Bone marrow (tissue), 2 donors: ENCODE measurements at regions not wholly inside any gene's neighbourhood (a gene's known extent, or its start where the extent isn't known, plus 50 kb on each side); places are given as distances from the start of the nearest gene placed in this dataset.

Experiments
- DNase-seq, 2 donors: peaks; one replicate each; lab custom pipeline; 2025; lab: John Stamatoyannopoulos, UW

DNA sequence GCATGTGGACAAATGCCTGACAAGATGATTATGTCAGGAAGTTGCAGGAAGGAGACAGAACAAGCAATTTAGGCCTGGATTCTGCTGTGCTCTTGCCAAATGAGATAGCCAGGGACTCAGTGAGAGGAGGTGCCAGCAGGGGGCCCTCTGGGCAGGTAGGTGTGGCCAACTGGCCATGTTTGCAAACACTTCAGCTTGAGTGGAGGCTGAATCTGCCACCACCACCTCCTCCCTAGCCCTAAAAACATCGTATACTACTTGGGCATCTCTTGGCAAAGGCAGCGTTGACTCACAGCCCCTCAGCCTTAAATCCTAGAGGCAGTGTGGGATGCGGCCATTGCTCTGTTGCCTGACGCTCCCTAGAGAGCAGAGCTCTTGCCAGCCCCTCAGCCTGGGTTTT is 95.1 kb upstream of the PLET1 start:
- no peak for DNase-seq

DNA sequence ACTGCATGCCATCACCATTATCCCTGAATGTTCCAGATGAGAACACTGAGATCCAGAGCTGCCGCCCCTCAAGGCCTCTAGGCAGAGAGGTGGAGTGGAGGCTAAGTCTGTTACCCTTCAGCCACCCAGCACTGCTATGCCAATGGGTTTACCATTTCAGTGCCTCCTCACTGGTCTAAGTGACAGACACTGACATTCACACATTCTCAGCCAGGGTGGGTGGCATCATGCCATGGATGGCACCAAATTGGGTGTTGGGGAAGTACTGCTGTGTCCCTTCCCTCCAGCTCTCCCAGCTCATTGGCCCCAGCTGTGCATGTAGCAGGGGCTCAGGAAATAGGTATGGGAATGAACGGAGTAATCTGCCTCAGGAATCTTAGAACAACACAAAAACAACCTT is 96.8 kb upstream of the PLET1 start:
- DNase-seq: no peak

DNA sequence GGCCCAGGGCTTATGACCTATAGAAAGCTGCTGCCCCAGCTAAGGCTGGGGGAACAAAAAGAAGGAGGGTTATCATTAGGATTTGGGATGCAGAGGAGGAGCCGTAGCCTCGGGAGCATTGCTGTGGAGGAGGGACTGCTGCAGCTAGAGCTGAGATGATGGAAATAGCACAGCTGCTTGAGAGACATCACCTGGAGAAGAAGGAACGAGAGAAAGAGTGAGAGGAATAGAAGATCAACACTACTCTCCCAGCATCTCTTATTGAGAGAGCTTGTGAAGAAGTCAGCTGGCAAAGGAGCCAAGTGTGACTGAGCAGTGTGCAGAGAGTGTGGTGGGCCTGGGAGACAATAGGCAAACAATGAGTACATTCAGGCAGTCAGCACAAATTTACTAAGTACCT is 100.7 kb upstream of the PLET1 start:
- no peak for DNase-seq

GRCh38 chr11:112363527-112363926 is 102.9 kb upstream of the PLET1 start:
- no peak for DNase-seq

DNA sequence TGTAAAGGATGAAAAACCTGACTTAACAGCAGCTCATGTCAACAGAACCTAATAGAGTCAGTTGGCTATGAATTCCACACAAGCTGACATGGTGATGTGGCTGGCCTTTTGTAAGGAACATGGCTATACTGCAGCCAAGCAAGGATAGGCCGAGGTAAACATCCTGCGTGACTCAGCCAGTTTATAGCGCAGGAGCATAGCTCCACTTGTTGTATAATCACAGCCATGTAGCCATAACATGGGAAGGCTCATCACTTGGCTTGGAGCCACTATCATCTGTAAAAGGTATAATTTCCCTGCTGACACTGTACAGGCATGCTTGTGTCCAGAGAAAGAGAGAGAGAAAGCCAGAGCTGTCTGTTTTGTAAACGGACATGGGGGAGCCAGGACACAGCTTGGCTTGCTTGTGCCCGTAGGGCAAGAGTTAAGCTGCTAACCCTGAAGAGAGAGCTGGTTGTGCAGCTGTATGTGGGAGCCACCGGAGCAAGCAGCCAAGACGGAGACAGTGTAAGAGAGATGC is 104.4 kb upstream of the PLET1 start:
- DNase-seq: no peak

GRCh38 chr11:112366012-112366411 is 105.4 kb upstream of the PLET1 start:
- no peak for DNase-seq

- DNase-seq: no peak
Observed at GRCh38 chr11:112366777-112367176, 106.1 kb upstream of the PLET1 start.

DNA sequence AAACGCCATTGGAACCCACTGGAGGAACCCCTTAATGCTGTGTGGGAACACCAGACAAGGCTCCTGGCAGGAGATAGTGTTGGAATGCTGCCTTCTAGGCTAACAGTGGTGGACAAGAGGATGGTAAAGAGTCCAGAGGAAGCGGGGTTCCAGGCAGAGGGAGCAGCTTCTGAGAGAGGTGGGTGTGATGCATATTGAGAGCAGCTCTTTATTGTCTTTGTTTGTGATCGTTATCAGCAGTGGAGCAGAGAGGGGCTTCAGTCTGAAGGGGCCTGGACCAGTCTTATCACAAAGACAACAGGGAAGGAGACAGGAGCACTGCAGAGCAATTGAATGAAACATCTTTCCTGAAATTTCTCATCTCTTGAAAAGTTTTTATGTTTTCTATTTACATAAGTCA is 106.8 kb upstream of the PLET1 start:
- DNase-seq: no peak

DNA sequence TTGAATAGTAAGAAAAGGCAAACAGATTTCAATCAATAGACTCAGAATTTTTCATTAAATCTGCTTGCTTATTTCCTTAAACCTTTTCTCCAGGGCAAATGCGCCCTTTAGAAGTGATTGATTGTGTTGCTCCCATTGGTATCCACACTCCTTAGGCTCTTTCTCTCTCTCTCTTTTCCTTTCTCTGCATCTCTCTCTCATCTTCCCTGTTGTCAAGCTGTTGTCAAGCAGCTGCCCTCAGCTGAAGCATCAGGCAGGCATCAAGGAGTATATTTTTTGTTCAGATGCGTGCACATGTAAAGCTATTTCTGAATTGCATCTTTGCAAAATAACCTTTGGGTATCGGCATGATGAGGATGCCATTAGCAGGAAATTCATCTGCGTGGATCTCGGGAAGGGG is 107.2 kb upstream of the PLET1 start:
- DNase-seq: no peak

GRCh38 chr11:112368381-112368780 is 107.7 kb upstream of the PLET1 start:
- no peak for DNase-seq

GRCh38 chr11:112369374-112369773 is 108.7 kb upstream of the PLET1 start:
- no peak for DNase-seq

DNA sequence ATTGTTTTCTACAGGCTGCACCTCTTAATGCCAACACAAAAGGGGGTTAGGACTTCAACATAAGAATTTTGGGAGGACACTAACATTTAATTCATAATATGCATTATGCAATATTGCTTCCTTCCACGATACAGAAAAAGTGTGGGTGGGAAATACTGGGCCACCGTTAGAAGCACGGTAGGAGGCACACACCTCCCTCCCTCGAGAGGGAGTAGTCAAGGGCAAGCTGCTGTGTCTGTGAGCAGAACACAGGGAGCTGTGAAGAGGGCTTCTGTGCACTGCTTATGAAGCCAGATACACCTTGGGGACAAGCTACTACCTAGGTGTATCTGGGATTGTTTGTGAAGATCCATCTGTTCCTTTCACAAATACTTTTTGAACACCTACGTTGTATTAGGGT is 109.3 kb upstream of the PLET1 start:
- DNase-seq: no peak

DNA sequence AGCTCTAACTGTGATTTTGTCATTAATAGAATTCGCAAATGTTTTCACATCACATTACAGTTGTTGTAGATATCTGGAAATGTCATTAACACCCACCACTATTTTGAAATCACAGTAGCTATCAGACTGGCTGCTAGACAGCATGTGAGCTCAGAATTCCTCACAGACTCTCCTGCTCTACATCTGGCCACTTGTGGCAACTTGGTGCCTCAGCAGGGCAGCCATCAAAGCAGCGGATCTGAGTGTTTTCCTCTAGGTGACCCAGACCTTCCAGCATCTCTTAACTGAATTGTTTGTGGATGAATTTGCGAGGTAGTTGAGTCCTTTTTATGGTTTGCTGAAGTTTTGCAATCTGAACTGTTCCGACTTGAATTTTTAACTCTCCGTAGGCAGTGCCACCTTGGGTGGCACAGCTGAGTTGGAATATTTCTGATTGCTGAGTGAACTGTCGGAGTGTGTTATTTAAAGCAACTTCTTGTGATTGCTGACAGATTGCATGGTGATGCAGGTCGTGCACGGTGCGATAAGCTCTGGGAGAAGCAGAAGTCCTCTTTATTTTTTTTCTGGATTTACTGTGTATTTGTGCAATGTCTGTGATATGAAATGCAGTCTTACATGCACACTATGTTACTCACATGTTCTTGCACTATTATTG is 114.0 kb upstream of the PLET1 start:
- no peak for DNase-seq

DNA sequence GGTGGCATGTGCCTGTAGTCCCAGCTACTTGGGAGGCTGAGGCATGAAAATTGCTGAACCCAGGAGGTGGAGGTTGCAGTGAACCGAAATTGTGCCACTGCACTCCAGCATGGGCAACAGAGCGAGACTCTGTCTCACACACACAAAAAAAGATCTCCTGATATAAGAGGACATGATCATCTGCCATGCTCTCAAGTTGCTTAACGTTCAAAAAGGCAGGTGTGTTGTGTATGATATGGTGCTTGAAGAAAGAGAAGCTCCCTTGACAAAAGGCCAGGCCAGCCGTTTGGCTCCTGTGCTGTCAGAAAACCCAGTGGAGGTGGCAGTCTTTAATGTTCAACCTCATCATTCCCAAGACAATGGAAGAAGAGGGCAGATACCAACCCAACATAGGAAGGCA is 117.3 kb upstream of the PLET1 start:
- no peak for DNase-seq

DNA sequence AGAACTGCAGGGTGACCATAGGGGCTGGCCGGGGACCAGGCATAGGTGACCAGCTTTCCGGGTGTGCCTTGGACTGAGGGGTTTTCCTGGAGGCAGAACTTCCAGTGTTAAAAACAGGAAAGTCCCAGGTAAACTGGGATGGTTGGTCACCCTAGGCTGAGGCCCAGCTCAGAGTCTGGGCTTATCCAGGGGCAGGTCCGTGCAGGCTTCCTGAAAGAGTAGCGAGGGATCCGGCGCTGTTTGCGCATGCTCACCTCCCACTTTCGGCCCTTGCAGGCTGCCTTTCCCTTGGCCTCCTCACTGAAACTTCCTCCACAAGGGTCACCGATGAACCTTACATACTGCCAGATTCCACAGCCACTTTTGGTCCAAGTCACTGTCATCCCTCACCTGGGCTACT is 119.8 kb upstream of the PLET1 start:
- no peak for DNase-seq

DNA sequence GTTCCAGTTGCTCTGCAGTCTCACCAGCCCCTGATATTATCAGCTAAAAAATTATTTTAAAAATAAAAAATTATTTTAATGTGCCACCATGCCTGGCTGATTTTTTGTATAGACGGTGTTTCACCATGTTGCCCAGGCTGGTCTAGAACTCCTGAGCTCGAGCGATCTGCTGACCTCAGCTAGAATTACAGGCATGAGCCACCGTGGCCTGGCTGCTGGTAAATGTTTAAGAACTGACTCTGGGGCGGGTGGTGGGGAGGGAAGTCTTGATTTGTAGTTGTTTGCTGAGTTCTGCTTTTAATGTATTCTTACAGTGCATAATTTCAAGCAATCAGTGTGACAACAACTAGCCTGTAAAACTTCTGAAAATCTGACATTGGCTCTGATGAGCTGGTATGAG is 120.9 kb upstream of the PLET1 start:
- no peak for DNase-seq

DNA sequence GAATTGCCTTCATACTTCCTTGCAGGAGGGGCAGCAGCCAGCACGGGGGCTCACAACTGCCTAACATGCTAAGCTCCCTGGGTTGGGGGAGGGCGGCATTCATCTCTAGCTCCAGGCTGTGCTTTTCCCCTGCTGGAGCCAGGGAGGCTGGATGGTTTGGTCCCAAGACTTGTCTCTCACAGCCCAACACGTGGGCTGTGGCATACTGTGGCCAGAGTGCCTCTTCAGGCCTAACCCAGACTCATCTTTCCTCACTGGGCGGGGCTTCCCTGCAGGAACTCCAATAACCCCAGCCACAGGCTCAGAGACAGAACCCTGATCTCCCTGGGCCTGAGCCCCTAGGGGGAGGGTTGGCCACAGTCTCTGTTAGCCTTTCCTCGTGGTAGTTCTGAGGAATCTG is 121.9 kb upstream of the PLET1 start:
- DNase-seq: no peak

- DNase-seq: no peak
Observed at GRCh38 chr11:112388496-112388895, 127.8 kb upstream of the PLET1 start.

DNA sequence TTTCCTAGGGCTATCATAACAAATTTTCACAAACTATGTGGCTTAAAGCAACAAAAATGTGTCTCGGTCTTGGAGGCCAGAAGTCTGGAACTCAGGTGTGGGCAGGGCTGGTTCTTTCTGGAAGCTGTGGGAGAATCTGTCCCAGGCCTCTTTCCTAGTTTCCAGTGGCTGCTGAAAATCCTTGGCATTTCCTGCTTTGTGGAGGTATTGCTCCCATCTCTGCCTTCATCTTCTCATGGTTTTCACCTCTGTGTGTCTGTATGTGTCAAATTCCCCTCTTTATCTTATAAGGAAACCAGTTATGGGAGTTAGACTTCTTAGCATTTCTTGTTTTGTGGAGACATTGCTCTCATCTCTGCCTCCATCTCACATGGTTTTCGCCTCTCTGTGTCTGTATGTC is 130.4 kb upstream of the PLET1 start:
- no peak for DNase-seq

DNA sequence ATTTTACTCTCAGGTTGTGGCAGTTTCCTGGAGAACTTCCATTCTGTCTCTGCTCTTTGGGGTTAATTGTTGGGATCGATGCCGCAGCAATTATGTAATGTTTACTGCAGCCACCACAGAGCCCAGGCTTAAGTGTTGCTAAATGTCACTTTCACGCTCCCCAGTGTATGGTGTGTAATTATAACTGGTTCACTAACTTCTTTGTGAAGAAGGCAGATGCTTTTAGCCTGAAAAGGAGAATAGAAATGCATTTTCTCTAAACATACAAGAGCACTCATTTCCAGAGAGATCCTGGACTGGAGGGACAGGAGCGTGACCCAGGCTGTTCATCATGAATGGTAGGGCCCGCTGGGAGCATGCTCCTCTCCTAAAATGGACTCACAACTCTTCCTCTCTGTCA is 132.2 kb upstream of the PLET1 start:
- no peak for DNase-seq

DNA sequence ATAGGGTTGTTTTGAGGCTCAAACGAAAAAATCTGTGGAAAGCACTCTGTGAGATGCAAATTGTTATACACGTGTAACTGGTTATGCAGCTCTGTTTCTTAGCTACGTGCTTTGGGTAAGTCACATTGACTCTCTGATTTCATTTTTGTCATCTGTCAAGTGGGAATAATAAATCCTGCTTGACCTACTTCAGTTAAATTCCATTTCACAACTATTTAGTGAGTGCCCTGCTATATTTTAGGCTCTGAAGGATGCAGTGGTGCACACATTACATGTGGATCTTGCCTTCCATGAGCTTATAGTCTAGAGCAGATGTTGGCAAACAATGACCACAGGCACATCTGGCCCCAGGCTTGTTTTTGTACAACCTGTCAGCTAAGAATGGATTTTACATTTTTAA is 133.6 kb upstream of the PLET1 start:
- no peak for DNase-seq

DNA sequence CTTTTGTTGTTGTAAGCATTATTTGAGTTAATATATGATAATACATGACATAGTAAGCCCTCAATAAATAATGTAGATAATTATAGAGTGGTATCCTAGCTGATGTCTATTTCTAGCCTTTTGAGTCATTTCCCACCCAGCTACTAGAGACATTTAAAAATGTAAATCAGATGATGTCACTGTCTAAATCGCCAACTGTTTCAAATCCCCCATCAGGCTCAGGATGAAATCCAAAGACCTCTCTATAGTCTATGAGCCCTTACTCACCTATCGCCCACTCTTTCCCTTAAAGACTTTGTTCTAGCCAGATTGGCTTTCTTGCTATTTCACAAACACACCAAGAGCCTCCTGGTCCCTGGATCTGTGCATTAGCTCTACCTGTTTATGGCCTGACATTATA is 135.4 kb upstream of the PLET1 start:
- DNase-seq: no peak

DNA sequence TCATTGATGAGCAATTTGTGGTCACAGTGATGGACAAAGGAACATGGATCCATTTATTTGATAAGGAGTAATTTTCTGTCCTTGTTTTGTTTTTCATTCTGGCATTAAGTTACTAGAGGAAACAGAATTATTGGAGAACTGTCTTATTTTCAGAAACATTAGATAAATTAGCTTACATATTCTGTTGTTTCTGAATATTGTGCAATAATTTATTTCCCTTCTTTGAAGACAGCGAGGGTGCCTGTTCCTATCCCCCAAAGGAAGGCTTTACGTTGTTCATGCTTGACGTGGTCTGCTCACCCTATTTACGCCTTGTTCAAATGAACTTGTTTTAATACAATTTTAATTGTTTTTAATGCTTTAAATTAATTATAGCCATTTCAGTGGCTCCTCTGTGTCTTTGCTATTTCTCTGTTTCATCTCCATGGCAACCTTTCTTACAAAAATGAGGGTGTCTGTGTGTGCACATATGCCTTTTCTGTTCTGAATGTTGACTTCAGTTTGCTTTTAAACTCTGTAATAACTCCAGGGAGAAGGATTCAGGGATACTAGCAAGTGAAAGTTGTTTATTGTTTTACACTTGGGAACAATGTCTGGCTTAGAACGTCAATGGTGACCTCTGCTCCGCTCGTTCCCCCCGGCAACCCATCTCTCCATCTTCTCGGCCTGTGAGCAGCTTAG is 138.3 kb upstream of the PLET1 start:
- no peak for DNase-seq

DNA sequence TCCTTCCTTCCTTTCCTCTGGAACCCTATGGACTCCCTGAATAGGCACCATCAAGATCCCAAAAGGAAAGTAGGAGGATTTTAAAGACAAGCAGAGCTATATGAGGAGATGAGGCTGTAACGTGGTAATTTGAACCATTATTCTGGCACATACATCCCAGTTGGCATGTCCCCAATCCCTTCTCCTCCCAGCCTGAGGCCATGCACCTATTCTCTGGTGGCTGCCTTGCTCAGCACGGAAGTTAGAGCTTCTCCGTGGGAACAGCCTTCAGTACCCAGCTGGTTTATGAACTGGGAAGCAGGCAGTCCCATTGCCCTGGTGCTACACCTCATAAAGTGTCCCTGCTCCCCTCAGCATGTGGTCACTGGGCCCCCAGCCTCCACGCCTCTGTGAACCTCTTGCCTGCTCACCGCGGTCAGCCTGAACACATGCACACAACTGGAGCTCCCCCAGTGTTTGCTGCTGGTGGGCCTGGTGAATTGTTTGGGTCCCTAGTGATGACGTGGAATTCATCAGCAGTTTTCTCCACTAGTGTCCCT is 139.9 kb upstream of the PLET1 start:
- DNase-seq: no peak
